DND-41 (cell line): ENCODE measurements at regions not wholly inside any gene's neighbourhood (a gene's known extent, or its start where the extent isn't known, plus 50 kb on each side); places are given as distances from the start of the nearest gene placed in this dataset.

ENCODE experiments used
- ATAC-seq: fragments of 200-7000 bp; cut with Tn5 transposase; 3 replicates; pipeline ENCODE4 v1.9.1; 2021; ENCODE audit warnings: low read depth; ENCODE audit not compliant: insufficient read depth
- DNase-seq: peaks from one replicate; pipeline ENCODE4 v3.0.0-alpha.2; 2020
- H2AFZ ChIP-seq: 2 replicates; pipeline ENCODE4 v1.6.0; 2012; ENCODE audit warnings: low read depth, low read length
- H3K27ac ChIP-seq: 2 replicates; pipeline ENCODE4 v1.5.1; 2012; ENCODE audit warnings: low read length, inconsistent platforms
- H3K27me3 ChIP-seq: fragments of 200-600 bp; sonication (generic); 2 replicates; pipeline ENCODE4 v1.6.0; 2012; ENCODE audit warnings: low read length, mild to moderate bottlenecking, inconsistent platforms; ENCODE audit not compliant: insufficient read depth, poor library complexity
- H3K36me3 ChIP-seq: 2 replicates; pipeline ENCODE4 v1.5.1; 2012; ENCODE audit warnings: low read length, inconsistent platforms; ENCODE audit not compliant: insufficient read depth
- H3K4me1 ChIP-seq: 2 replicates; pipeline ENCODE4 v1.5.1; 2012; ENCODE audit warnings: mild to moderate bottlenecking, low read length; ENCODE audit not compliant: insufficient read depth
- H3K4me2 ChIP-seq: 2 replicates; pipeline ENCODE4 v1.6.0; 2012; ENCODE audit warnings: mild to moderate bottlenecking, moderate library complexity, low read length, inconsistent platforms; ENCODE audit not compliant: insufficient read depth
- H3K4me3 ChIP-seq, 2 experiments: fragments of 200-600 bp in 1 of 2; shearing (Covaris generic) in 1 of 2; 2 replicates each; pipeline ENCODE4 v1.5.1; 2012 to 2016; ENCODE audit warnings: inconsistent platforms in 2 of 2, low read length in 2 of 2, mild to moderate bottlenecking in 2 of 2, low read depth in 1 of 2, moderate library complexity in 1 of 2
- H3K79me2 ChIP-seq: 2 replicates; pipeline ENCODE4 v1.6.0; 2012; ENCODE audit warnings: low read length, inconsistent platforms; ENCODE audit not compliant: insufficient read depth
- H3K9ac ChIP-seq: 2 replicates; pipeline ENCODE4 v1.6.0; 2012; ENCODE audit warnings: low read depth, mild to moderate bottlenecking, inconsistent platforms, low read length, moderate library complexity
- H3K9me3 ChIP-seq: 2 replicates; pipeline ENCODE4 v1.5.1; 2012; ENCODE audit warnings: low read length, moderate library complexity, mild to moderate bottlenecking, inconsistent platforms; ENCODE audit not compliant: insufficient read depth, severe bottlenecking
- H4K20me1 ChIP-seq: 2 replicates; pipeline ENCODE4 v1.6.0; 2012; ENCODE audit warnings: low read length; ENCODE audit not compliant: insufficient read depth
- EZH2 ChIP-seq: IDR thresholded peaks from 3 replicates; pipeline ENCODE4 v1.6.1; 2012; ENCODE audit warnings: borderline replicate concordance, low read depth, mild to moderate bottlenecking, moderate library complexity, low read length, inconsistent platforms; ENCODE audit not compliant: severe bottlenecking
- TF ChIP-seq, protein P1 (sequence below): IDR thresholded peaks from 2 replicates; pipeline ENCODE4 v1.5.1; 2012; ENCODE audit warnings: borderline replicate concordance, low read length, moderate library complexity, mild to moderate bottlenecking; ENCODE audit not compliant: poor library complexity, severe bottlenecking; ENCODE audit errors: extremely low read depth

DNA sequence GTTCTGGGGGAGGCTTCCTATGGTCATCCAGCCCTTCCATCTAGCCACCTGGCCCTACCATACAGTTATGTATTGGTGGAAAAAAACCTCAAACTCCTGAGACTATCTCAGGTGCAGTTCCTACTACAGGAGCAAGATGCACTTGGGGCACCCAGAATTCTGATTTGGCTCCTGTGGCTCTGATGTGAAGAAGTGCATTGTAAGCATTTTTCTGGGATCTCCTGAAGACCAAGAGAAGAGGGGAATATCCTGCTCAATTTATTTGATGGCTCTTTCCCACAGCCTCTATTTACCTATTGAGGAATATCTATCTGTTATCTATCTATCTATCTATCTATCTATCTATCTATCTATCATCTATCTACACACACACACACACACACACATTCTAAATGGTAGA, 1981.5 kb downstream of the TP53TG3F start:
- Histone ChIP-seq H3K4me2 (no peak overlapping the region), H2AFZ (no peak overlapping the region), H3K4me3 (no peak overlapping the region), H3K36me3 (no peaks in the 10 kb centered on the region), H3K9ac (no peak overlapping the region), H3K79me2 (no peaks in the 10 kb centered on the region), H3K27me3 (no peaks in the 10 kb centered on the region), H4K20me1 (no peaks in the 10 kb centered on the region), H3K4me1 (no peaks in the 10 kb centered on the region), H3K9me3 (peaks cover 18% of the 10 kb centered on the region), H3K27ac (no peak overlapping the region)
- TF ChIP-seq, protein P1, sequence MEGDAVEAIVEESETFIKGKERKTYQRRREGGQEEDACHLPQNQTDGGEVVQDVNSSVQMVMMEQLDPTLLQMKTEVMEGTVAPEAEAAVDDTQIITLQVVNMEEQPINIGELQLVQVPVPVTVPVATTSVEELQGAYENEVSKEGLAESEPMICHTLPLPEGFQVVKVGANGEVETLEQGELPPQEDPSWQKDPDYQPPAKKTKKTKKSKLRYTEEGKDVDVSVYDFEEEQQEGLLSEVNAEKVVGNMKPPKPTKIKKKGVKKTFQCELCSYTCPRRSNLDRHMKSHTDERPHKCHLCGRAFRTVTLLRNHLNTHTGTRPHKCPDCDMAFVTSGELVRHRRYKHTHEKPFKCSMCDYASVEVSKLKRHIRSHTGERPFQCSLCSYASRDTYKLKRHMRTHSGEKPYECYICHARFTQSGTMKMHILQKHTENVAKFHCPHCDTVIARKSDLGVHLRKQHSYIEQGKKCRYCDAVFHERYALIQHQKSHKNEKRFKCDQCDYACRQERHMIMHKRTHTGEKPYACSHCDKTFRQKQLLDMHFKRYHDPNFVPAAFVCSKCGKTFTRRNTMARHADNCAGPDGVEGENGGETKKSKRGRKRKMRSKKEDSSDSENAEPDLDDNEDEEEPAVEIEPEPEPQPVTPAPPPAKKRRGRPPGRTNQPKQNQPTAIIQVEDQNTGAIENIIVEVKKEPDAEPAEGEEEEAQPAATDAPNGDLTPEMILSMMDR, result no peak
- no peak for TF ChIP-seq EZH2
- DNase-seq, result no peak
- no peak for ATAC-seq

DNA sequence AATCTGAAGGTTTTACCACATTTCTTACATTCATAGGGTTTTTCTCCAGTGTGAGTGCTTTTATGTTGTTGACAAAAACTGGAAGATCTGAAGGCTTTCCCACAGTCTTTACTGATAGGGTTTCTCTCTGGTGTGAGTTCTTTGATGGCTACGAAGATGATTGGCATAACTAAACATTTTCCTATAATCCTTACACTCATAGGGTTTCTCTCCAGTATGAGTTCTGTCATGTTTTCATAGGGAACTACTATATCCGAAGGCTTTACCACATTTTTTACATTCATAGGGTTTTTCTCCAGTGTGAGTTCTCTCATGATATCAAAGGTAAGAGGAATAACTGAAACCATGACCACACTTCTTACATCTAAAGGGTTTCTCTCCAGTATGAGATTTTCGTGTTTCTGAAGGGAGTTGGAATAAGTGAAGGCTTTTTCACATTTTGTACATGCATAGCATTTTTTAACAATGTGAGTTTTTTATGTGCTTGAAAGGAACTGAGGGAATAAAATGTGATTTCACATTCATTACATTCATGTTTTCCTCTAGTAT, 1987.7 kb downstream of the TP53TG3F start:
- no peaks in the 10 kb centered on the region for H3K79me2 ChIP-seq
- H3K36me3 ChIP-seq, result no peaks in the 10 kb centered on the region
- ATAC-seq (no peak), DNase-seq (no peak)
- no peak overlapping the region for H3K27ac ChIP-seq
- no peak overlapping the region for H2AFZ ChIP-seq
- no peaks in the 10 kb centered on the region for H3K27me3 ChIP-seq
- no peaks in the 10 kb centered on the region for H3K4me1 ChIP-seq
- H4K20me1 ChIP-seq, result no peaks in the 10 kb centered on the region
- no peak for TF ChIP-seq EZH2
- TF ChIP-seq, protein P1, result no peak
- H3K9ac ChIP-seq, result no peak overlapping the region
- H3K4me3 ChIP-seq, result no peak overlapping the region
- H3K9me3 ChIP-seq, result peaks cover 33% of the 10 kb centered on the region
- H3K4me2 ChIP-seq, result no peak overlapping the region

DNA sequence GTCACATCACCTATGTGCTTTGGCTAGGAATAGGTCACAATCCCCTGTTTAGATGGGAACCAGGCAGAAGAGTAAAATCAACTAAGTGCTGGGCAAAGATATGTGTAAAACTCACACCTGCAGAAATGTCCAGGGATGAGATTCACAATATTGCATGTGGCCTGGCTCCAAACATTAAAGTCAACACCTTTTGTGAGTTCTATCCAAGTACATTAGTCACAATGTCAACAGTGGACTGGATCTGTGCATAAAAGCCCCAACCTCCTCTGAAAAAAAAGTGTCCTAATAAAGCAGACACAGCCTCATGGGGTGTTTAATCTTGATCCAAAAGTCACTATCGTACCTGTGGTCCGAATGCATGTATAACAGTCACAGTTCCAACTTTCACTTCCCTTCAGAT, 1990.3 kb downstream of the TP53TG3F start:
- TF ChIP-seq EZH2, result no peak
- TF ChIP-seq, protein P1, result no peak
- H3K79me2 ChIP-seq, result no peaks in the 10 kb centered on the region
- H2AFZ ChIP-seq, result no peak overlapping the region
- H3K27me3 ChIP-seq, result no peaks in the 10 kb centered on the region
- peaks cover 29% of the 10 kb centered on the region for H3K9me3 ChIP-seq
- no peaks in the 10 kb centered on the region for H4K20me1 ChIP-seq
- H3K27ac ChIP-seq, result no peak overlapping the region
- H3K4me2 ChIP-seq, result no peak overlapping the region
- ATAC-seq (no peak), DNase-seq (no peak)
- no peaks in the 10 kb centered on the region for H3K4me1 ChIP-seq
- H3K36me3 ChIP-seq, result no peaks in the 10 kb centered on the region
- H3K9ac ChIP-seq, result no peak overlapping the region
- no peak overlapping the region for H3K4me3 ChIP-seq

DNA sequence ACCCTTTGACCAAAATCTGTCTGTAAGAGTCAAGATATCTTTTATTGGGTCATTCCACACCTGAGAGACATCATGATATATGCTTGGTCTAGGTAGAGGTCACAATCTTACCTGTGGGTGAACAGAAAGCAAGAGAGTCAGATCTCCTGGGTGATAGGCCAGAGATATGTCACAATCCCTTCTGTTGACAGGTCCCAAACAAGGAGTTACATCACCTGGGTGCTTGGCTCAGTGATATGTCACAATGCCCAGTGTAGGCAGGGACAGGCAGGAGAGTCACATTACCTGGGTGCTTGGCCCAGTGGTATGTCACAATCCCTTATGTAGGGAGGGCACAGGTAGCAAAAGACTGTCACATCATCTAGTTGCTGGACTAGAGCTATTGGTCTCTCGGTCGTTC, 1991.2 kb downstream of the TP53TG3F start:
- Histone ChIP-seq H3K4me3 (no peak overlapping the region), H3K4me1 (no peaks in the 10 kb centered on the region), H3K36me3 (no peaks in the 10 kb centered on the region), H3K9ac (no peak overlapping the region), H3K4me2 (no peak overlapping the region), H3K27me3 (no peaks in the 10 kb centered on the region), H3K27ac (no peak overlapping the region), H4K20me1 (no peaks in the 10 kb centered on the region), H2AFZ (no peak overlapping the region), H3K9me3 (peaks cover 23% of the 10 kb centered on the region), H3K79me2 (no peaks in the 10 kb centered on the region)
- no peak for TF ChIP-seq EZH2
- TF ChIP-seq, protein P1, result no peak
- DNase-seq (no peak), ATAC-seq (no peak)
